Chondrocyte (in vitro differentiated cells): ENCODE measurements at regions not wholly inside any gene's neighbourhood (a gene's known extent, or its start where the extent isn't known, plus 50 kb on each side); places are given as distances from the start of the nearest gene placed in this dataset.

ENCODE experiments used
- DNase-seq: peaks from one replicate; pipeline ENCODE4 v3.0.0; 2021; ENCODE audit warnings: mixed read lengths, low spot score
- H3K27ac Mint-ChIP-seq: one replicate; pipeline ENCODE4 v1.8.0; 2021; ENCODE audit warnings: mild to moderate bottlenecking, moderate library complexity, mixed read lengths; ENCODE audit not compliant: unreplicated experiment
- H3K27me3 Mint-ChIP-seq: 2 replicates; pipeline ENCODE4 v1.8.0; 2021; ENCODE audit warnings: low read depth, mixed read lengths
- H3K36me3 Mint-ChIP-seq: 2 replicates; pipeline ENCODE4 v1.8.0; 2021; ENCODE audit warnings: low read depth, mixed read lengths
- H3K4me1 Mint-ChIP-seq: 2 replicates; pipeline ENCODE4 v1.8.0; 2021; ENCODE audit warnings: low read depth, mild to moderate bottlenecking, mixed read lengths
- H3K4me3 Mint-ChIP-seq: one replicate; pipeline ENCODE4 v1.8.0; 2021; ENCODE audit warnings: mild to moderate bottlenecking, moderate library complexity, mixed read lengths; ENCODE audit not compliant: unreplicated experiment
- H3K9me3 Mint-ChIP-seq: 2 replicates; pipeline ENCODE4 v1.8.0; 2021; ENCODE audit warnings: low read depth, mixed read lengths
- CTCF ChIP-seq: fragments of 200-600 bp; sonication (generic); IDR thresholded peaks from 2 replicates; pipeline ENCODE4 v1.5.0; 2021; ENCODE audit warnings: antibody characterized with exemption, mild to moderate bottlenecking, moderate library complexity

GRCh38 chr7:42590771-42591310 is 321.0 kb downstream of the C7orf25 start:
- TF ChIP-seq CTCF: no peak
- no peak overlapping the region for H3K27ac Mint-ChIP-seq

GRCh38 chr7:42588876-42589275 is 323.0 kb downstream of the C7orf25 start:
- Mint-ChIP-seq H3K36me3 (peaks cover 8% of the 10 kb centered on the region), H3K9me3 (peaks cover 19% of the 10 kb centered on the region), H3K27ac (no peak overlapping the region), H3K4me3 (no peak overlapping the region), H3K27me3 (peaks cover 3% of the 10 kb centered on the region), H3K4me1 (no peaks in the 10 kb centered on the region)
- no peak for DNase-seq
- no peak for TF ChIP-seq CTCF

More at GRCh38 chr7:42590771-42591310, 321.0 kb downstream of the C7orf25 start:
- Mint-ChIP-seq H3K9me3 (peaks cover 12% of the 10 kb centered on the region), H3K4me1 (peaks cover 7% of the 10 kb centered on the region), H3K27me3 (peaks cover 2% of the 10 kb centered on the region), H3K4me3 (no peak overlapping the region), H3K36me3 (peaks cover 3% of the 10 kb centered on the region)
- DNase-seq: no peak

- TF ChIP-seq CTCF: no peak
- Mint-ChIP-seq H3K27ac (no peak overlapping the region), H3K9me3 (peaks cover 23% of the 10 kb centered on the region), H3K4me1 (no peaks in the 10 kb centered on the region), H3K4me3 (no peak overlapping the region), H3K27me3 (peaks cover 5% of the 10 kb centered on the region), H3K36me3 (peaks cover 10% of the 10 kb centered on the region)
- DNase-seq: no peak
Measured at GRCh38 chr7:42587806-42588205, 324.1 kb downstream of the C7orf25 start.

GRCh38 chr7:42580061-42580460 is 331.8 kb downstream of the C7orf25 start:
- DNase-seq: no peak
- no peaks in the 10 kb centered on the region for H3K4me1 Mint-ChIP-seq

GRCh38 chr7:42575171-42575570 is 336.7 kb downstream of the C7orf25 start:
- H3K4me3 Mint-ChIP-seq: no peak overlapping the region
- TF ChIP-seq CTCF: no peak
- peaks cover 12% of the 10 kb centered on the region for H3K36me3 Mint-ChIP-seq
- peaks cover 13% of the 10 kb centered on the region for H3K4me1 Mint-ChIP-seq
- H3K9me3 Mint-ChIP-seq: peaks cover 15% of the 10 kb centered on the region
- no peak overlapping the region for H3K27ac Mint-ChIP-seq
- no peak for DNase-seq
- peaks cover 14% of the 10 kb centered on the region for H3K27me3 Mint-ChIP-seq

More at GRCh38 chr7:42580061-42580460, 331.8 kb downstream of the C7orf25 start:
- no peak for TF ChIP-seq CTCF
- Mint-ChIP-seq H3K27me3 (peaks cover 6% of the 10 kb centered on the region), H3K36me3 (peaks cover 15% of the 10 kb centered on the region), H3K9me3 (peaks cover 25% of the 10 kb centered on the region), H3K27ac (no peak overlapping the region), H3K4me3 (no peak overlapping the region)
